Tibial nerve (tissue), 4 donors: ENCODE measurements at regions not wholly inside any gene's neighbourhood (a gene's known extent, or its start where the extent isn't known, plus 50 kb on each side); places are given as distances from the start of the nearest gene placed in this dataset.
A peak's percentile ranks its signal among the peaks of the same experiment; 100 is the strongest.

Experiments used
- DNase-seq, 2 donors: peaks; one replicate each; pipeline ENCODE4 v3.0.0-alpha.2; 2019; ENCODE audit warnings: low spot score in 2 of 2
- H3K27ac ChIP-seq, 4 donors: fragments of 200-600 bp; sonication (generic) in 3 of 4; one replicate each; pipeline ENCODE4 v1.5.1; 2017 to 2019; ENCODE audit warnings: mild to moderate bottlenecking in 1 of 4
- H3K27me3 ChIP-seq, 2 donors: fragments of 200-600 bp; sonication (generic) in 1 of 2; one replicate each; pipeline versions ENCODE4 v1.5.1 to v1.6.0; 2017 to 2019
- H3K36me3 ChIP-seq, 3 donors: fragments of 200-600 bp; sonication (generic); one replicate each; pipeline ENCODE4 v1.5.1; 2018 to 2019
- H3K4me1 ChIP-seq, 4 donors: fragments of 200-600 bp; sonication (generic) in 3 of 4; one replicate each; pipeline ENCODE4 v1.5.1; 2017 to 2019
- H3K4me3 ChIP-seq, 4 donors: fragments of 200-600 bp; sonication (generic) in 3 of 4; one replicate each; pipeline ENCODE4 v1.5.1; 2017 to 2019; ENCODE audit warnings: mild to moderate bottlenecking in 1 of 4, moderate library complexity in 1 of 4
- H3K9me3 ChIP-seq, 4 donors: fragments of 200-600 bp; sonication (generic) in 3 of 4; one replicate each; pipeline ENCODE4 v1.5.1; 2017 to 2019
- CTCF ChIP-seq, 5 experiments: fragments of 200-600 bp in 3 of 5; fragments of 450-650 bp in 2 of 5; sonication (generic) in 3 of 5; IDR thresholded peaks; one replicate each; pipeline ENCODE4 v1.5.1; 2016 to 2019; ENCODE audit warnings: antibody characterized with exemption in 5 of 5, mild to moderate bottlenecking in 3 of 5, moderate library complexity in 2 of 5
- EP300 ChIP-seq, 2 donors: sonication (generic); formaldehyde crosslinking; IDR thresholded peaks; one replicate each; pipeline ENCODE4 v1.6.1; 2017; ENCODE audit warnings: antibody characterized with exemption in 2 of 2, mild to moderate bottlenecking in 1 of 2
- POLR2A ChIP-seq, 2 donors: fragments of 450-650 bp; IDR thresholded peaks; one replicate each; pipeline ENCODE4 v1.6.1; 2017; ENCODE audit warnings: antibody characterized with exemption in 2 of 2, mild to moderate bottlenecking in 2 of 2, moderate library complexity in 2 of 2
- WGBS, 2 donors: methylation state at CpG; one replicate each; pipeline ENCODE4 v1.1.5; 2018; 5-methylcytosine and 5-hydroxymethylcytosine counted together

GRCh38 chr2:145085612-145086011 is 565.7 kb upstream of the ZEB2 start:
- no peaks in the 10 kb centered on the region for H3K9me3 ChIP-seq
- H3K27me3 ChIP-seq, result no peaks in the 10 kb centered on the region
- H3K36me3 ChIP-seq, result no peaks in the 10 kb centered on the region
- 54 to 59% methylated on average over 3 of the region's 3 CpGs for WGBS, 2 donors
- TF ChIP-seq POLR2A (IDR thresholded peaks at IDR 0.05) (no peak), EP300 (IDR thresholded peaks at IDR 0.05) (no peak), CTCF (IDR thresholded peaks at IDR 0.05) (no peak)
- peak overlapping the region in 1 of 4 donors; percentile 25 for H3K27ac ChIP-seq
- H3K4me1 ChIP-seq, result peaks cover 0 to 8% (median under 1%) of the 10 kb centered on the region in 4 donors
- H3K4me3 ChIP-seq, result no peak overlapping the region
- DNase-seq, result no peak

GRCh38 chr2:145080426-145080825 is 560.5 kb upstream of the ZEB2 start:
- no peaks in the 10 kb centered on the region for H3K36me3 ChIP-seq
- H3K4me3 ChIP-seq, result no peak overlapping the region
- TF ChIP-seq EP300 (IDR thresholded peaks at IDR 0.05), result no peak
- TF ChIP-seq POLR2A (IDR thresholded peaks at IDR 0.05), result no peak
- TF ChIP-seq CTCF (IDR thresholded peaks at IDR 0.05), result no peak
- peaks cover 0 to 14% (median 6%) of the 10 kb centered on the region in 4 donors for H3K4me1 ChIP-seq
- H3K27ac ChIP-seq, result no peak overlapping the region
- no peaks in the 10 kb centered on the region for H3K27me3 ChIP-seq
- WGBS, 2 donors, result 27% methylated on average over 1 of the region's 1 CpG
- H3K9me3 ChIP-seq, result no peaks in the 10 kb centered on the region
- DNase-seq, result no peak

GRCh38 chr2:145079641-145080040 is 559.7 kb upstream of the ZEB2 start:
- 71 to 86% methylated on average over 1 of the region's 1 CpG for WGBS, 2 donors
- Histone ChIP-seq H3K9me3 (no peaks in the 10 kb centered on the region), H3K36me3 (no peaks in the 10 kb centered on the region), H3K27me3 (no peaks in the 10 kb centered on the region), H3K27ac (no peak overlapping the region), H3K4me3 (no peak overlapping the region), H3K4me1 (peaks cover 0 to 12% (median 6%) of the 10 kb centered on the region in 4 donors)
- DNase-seq, result no peak
- TF ChIP-seq CTCF (IDR thresholded peaks at IDR 0.05), result no peak
- no peak for TF ChIP-seq EP300 (IDR thresholded peaks at IDR 0.05)
- no peak for TF ChIP-seq POLR2A (IDR thresholded peaks at IDR 0.05)

GRCh38 chr2:145078923-145079322 is 559.0 kb upstream of the ZEB2 start:
- no peak for TF ChIP-seq EP300 (IDR thresholded peaks at IDR 0.05)
- TF ChIP-seq POLR2A (IDR thresholded peaks at IDR 0.05), result no peak
- TF ChIP-seq CTCF (IDR thresholded peaks at IDR 0.05), result no peak
- no peak for DNase-seq
- Histone ChIP-seq H3K4me3 (no peak overlapping the region), H3K27ac (no peak overlapping the region), H3K4me1 (peaks cover 0 to 12% (median 6%) of the 10 kb centered on the region in 4 donors), H3K27me3 (no peaks in the 10 kb centered on the region), H3K36me3 (no peaks in the 10 kb centered on the region), H3K9me3 (no peaks in the 10 kb centered on the region)
- 75 to 100% methylated on average over 1 of the region's 1 CpG for WGBS, 2 donors

- Histone ChIP-seq H3K4me1 (peaks cover 0 to 12% (median 6%) of the 10 kb centered on the region in 4 donors), H3K27ac (no peak overlapping the region), H3K27me3 (no peaks in the 10 kb centered on the region), H3K36me3 (no peaks in the 10 kb centered on the region), H3K9me3 (no peaks in the 10 kb centered on the region), H3K4me3 (no peak overlapping the region)
- no peak for TF ChIP-seq POLR2A (IDR thresholded peaks at IDR 0.05)
- no peak for TF ChIP-seq CTCF (IDR thresholded peaks at IDR 0.05)
- TF ChIP-seq EP300 (IDR thresholded peaks at IDR 0.05), result no peak
- DNase-seq, result no peak
- 88 to 93% methylated on average over 1 of the region's 1 CpG for WGBS, 2 donors
Measured at GRCh38 chr2:145076085-145076484, 556.2 kb upstream of the ZEB2 start.
